HG03354 (cell line): ENCODE measurements at regions not wholly inside any gene's neighbourhood (a gene's known extent, or its start where the extent isn't known, plus 50 kb on each side); places are given as distances from the start of the nearest gene placed in this dataset.

Experiments used
- ATAC-seq: cut with Tn5 transposase; IDR thresholded peaks from one replicate; pipeline ENCODE4 v1.9.1; 2021; ENCODE audit warnings: mild to moderate bottlenecking; ENCODE audit not compliant: unreplicated experiment, poor library complexity, severe bottlenecking

- no peak for ATAC-seq
Observed at GRCh38 chr6:54053881-54054391, 57.3 kb upstream of the MLIP start.

DNA sequence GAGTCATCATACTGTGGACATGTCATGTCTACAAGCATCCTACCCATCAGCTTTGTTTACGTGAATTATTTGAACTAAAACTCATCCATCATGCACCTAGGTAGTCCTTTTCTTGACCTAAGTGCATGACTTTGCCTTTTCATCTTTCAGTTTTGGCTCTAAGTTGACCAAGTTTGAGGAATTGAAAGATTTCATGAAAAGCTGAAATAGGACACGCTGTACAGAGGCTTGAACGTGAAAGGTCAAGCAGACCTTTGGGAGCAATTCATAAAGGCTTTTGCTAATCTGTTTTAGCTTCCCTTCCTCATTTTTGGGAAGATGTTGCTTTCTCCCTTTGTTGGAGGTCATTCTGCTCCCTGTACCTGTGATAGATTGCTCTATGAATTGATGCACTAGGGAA, 55.1 kb upstream of the MLIP start:
- ATAC-seq: no peak

DNA sequence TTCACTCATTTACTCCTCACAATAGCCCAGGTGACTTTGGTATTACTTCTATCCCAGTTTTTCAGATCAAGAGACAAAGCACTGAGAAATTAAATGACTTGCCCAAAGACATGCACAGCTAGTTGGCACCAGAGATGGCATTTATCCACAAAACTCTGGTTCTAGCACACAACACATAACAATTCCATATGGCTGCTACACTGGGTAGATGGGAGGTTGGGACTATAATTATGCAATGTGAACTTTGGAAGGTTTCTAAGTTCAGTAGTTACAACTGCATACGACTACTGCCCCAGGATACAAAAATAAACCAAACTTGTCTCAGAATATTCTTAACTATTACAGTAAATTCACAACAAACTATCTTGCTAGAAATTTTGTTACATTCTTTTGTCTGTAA, 54.2 kb upstream of the MLIP start:
- ATAC-seq: no peak

DNA sequence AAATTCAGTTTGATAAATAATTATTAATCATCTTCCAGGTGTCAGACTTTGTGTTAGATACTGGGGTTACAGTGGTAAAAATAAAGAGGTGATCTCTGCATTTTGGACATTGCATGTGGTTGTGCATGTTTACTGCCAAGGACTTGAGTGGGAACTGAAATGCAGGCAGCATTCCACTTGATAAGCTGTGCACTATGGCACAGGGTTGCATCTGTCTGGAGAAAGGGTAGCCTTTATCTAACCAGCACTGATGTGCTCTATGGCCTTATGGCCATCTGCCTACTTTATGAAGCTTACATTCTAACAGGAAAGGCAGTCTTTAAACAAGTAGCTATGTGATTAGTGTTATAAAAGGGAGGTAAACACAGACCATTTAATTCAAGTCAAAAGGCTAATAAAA, 53.0 kb upstream of the MLIP start:
- no peak for ATAC-seq

DNA sequence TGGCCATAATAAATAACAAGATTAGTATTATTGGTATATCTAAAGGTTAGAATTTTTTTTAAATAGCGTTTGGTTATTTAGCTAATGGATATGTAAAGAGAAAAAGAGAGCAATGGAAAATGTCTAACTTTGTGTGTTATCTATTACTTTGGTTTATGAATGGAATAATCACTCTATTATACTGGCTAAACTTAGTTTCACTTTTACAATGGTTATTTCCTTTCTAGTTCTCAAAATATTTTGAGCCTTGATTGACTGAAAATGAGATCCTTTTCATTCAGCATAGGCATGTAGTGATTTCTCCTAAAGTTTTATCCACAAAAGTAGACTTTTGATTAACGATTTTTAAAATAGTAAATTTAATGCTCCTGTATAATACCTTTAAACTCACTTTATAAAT, 51.6 kb upstream of the MLIP start:
- no peak for ATAC-seq

GRCh38 chr6:54060286-54060685, 51.0 kb upstream of the MLIP start:
- no peak for ATAC-seq
